ENCODE measurements at regions not wholly inside any gene's neighbourhood (a gene's known extent, or its start where the extent isn't known, plus 50 kb on each side); places are given as distances from the start of the nearest gene placed in this dataset.
"Not testable (repeated sequence)": the region's sequence is repeated elsewhere in the genome, so short reads cannot be mapped to it uniquely, and the experiment has no call there.

DNA sequence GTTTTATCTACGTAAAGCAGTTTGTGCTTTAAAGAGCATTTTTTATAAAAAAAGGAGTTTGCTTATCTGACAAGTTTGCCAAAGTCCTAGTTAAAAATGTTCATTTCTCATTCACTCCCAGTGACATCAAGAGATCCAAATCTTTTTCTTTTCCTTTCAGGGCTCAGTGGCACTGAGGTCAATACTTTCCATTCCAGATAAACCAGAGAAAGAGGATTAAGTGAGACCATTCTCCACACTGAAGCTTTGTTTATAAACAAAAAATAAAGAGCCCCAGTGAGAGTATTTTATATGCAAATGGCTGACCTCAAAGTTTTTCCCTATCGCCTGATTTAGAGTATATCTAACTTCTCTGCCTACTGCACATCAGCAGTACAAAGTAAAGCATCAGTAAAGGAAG, 199.8 kb downstream of the ALG10B start:
- H3K4me3 ChIP-seq (ENCODE audit: low read depth, low read length), result no peak overlapping the region
- DNase-seq (ENCODE audit: low read depth), result no peak
- TF ChIP-seq, protein P1, sequence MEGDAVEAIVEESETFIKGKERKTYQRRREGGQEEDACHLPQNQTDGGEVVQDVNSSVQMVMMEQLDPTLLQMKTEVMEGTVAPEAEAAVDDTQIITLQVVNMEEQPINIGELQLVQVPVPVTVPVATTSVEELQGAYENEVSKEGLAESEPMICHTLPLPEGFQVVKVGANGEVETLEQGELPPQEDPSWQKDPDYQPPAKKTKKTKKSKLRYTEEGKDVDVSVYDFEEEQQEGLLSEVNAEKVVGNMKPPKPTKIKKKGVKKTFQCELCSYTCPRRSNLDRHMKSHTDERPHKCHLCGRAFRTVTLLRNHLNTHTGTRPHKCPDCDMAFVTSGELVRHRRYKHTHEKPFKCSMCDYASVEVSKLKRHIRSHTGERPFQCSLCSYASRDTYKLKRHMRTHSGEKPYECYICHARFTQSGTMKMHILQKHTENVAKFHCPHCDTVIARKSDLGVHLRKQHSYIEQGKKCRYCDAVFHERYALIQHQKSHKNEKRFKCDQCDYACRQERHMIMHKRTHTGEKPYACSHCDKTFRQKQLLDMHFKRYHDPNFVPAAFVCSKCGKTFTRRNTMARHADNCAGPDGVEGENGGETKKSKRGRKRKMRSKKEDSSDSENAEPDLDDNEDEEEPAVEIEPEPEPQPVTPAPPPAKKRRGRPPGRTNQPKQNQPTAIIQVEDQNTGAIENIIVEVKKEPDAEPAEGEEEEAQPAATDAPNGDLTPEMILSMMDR (IDR thresholded peaks at IDR 0.05; ENCODE audit: low read depth, low read length), result no peak
- TF ChIP-seq POLR2A (IDR thresholded peaks at IDR 0.05; ENCODE audit: extremely low read depth, insufficient read length) (no peak), MYC (IDR thresholded peaks at IDR 0.05; ENCODE audit: low read depth, low read length) (no peak)
- TF ChIP-seq, protein P2, sequence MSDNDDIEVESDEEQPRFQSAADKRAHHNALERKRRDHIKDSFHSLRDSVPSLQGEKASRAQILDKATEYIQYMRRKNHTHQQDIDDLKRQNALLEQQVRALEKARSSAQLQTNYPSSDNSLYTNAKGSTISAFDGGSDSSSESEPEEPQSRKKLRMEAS (IDR thresholded peaks at IDR 0.05; ENCODE audit: low read depth, low read length), result no peak

DNA sequence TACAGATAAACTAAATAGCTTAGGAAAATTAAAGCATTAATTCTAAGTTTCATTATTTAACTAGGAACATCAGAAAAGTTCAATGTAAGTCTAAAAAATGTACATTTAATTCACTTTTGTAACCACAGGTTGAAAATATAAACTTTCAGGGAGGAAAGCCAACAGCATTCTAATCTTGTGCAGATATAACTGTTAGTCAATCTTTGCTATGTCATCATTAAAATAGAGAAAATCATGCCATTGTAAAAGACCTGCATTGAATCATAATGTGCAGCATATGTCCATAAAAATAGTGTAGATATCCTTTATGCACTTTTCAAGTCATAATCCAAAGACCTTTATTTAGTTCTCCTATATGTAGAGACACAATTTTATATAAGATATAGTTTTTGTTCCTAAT, 207.3 kb downstream of the ALG10B start:
- TF ChIP-seq MYC (IDR thresholded peaks at IDR 0.05; ENCODE audit: low read depth, low read length) (no peak), POLR2A (IDR thresholded peaks at IDR 0.05; ENCODE audit: extremely low read depth, insufficient read length) (no peak)
- TF ChIP-seq, protein P2 (IDR thresholded peaks at IDR 0.05; ENCODE audit: low read depth, low read length), result no peak
- TF ChIP-seq, protein P1 (IDR thresholded peaks at IDR 0.05; ENCODE audit: low read depth, low read length), result no peak
- no peak overlapping the region for H3K4me3 ChIP-seq (ENCODE audit: low read depth, low read length)

DNA sequence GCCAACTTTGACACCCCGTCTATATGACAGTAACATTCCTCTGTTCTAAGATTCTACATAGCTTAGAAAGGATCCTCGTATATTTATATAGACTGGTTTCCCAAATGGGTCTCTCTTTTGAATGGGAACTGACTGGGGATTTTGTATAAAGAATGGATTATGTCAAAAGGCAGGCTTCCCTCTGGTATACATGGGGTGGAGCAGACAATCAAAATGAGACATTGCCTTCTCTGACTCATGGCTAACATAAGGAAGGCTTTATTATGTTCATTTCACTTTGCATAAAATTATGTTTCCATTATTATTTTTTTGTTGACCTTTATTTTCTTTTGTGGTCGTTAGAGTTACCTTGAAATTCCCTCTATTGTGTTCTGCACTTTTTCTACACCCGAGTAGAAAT, 211.1 kb downstream of the ALG10B start:
- no peak for TF ChIP-seq MYC (IDR thresholded peaks at IDR 0.05; ENCODE audit: low read depth, low read length)
- no peak for TF ChIP-seq POLR2A (IDR thresholded peaks at IDR 0.05; ENCODE audit: extremely low read depth, insufficient read length)
- TF ChIP-seq, protein P2 (IDR thresholded peaks at IDR 0.05; ENCODE audit: low read depth, low read length), result no peak
- TF ChIP-seq, protein P1 (IDR thresholded peaks at IDR 0.05; ENCODE audit: low read depth, low read length), result no peak
- DNase-seq (ENCODE audit: low read depth), result no peak

More for the DNA sequence above, 207.3 kb downstream of the ALG10B start:
- no peak for DNase-seq (ENCODE audit: low read depth)

DNA sequence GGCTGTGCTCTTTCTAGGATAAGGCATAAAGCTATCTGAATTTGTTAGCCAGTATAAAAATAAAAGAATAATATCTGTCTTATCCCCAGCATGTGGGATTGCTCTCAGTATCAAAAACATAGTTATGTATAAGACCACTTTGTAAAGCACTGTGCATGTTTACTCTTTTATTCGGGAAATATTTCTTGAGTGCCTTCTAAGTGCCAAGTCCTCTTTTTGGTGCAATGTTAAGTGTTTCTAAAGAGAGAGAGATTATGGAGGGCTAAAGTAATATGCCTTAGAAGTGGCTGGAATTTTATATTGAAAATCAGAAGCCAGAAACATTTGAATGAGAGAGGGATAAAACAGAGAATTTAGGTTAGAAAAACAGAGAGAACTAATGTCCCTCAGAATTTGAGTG, 212.0 kb downstream of the ALG10B start:
- H3K4me3 ChIP-seq (ENCODE audit: low read depth, low read length), result no peak overlapping the region
- TF ChIP-seq, protein P2 (IDR thresholded peaks at IDR 0.05; ENCODE audit: low read depth, low read length), result no peak
- TF ChIP-seq, protein P1 (IDR thresholded peaks at IDR 0.05; ENCODE audit: low read depth, low read length), result no peak
- TF ChIP-seq MYC (IDR thresholded peaks at IDR 0.05; ENCODE audit: low read depth, low read length) (no peak), POLR2A (IDR thresholded peaks at IDR 0.05; ENCODE audit: extremely low read depth, insufficient read length) (no peak)
- no peak for DNase-seq (ENCODE audit: low read depth)

More for the DNA sequence above, 211.1 kb downstream of the ALG10B start:
- H3K4me3 ChIP-seq (ENCODE audit: low read depth, low read length), result no peak overlapping the region

DNA sequence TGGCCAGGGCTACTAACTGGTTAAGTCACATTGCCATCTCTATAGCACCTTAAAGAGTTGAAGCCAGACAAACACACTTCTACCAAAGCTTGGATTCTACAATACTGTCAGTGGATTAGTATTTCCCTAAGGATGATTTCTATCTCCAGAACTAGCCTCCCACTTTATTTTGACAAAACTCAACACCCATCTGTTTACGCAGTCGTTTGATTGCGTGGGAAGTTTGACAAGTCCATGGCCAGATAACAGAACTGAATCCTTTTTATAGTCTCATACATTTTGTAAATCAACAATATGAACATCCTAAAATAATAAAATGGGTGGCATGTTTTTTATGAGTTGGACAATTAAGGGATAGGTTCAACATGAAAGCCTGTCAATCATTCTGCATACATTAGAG, 212.7 kb downstream of the ALG10B start:
- H3K4me3 ChIP-seq (ENCODE audit: low read depth, low read length); DNase-seq (ENCODE audit: low read depth): not testable (repeated sequence)

DNA sequence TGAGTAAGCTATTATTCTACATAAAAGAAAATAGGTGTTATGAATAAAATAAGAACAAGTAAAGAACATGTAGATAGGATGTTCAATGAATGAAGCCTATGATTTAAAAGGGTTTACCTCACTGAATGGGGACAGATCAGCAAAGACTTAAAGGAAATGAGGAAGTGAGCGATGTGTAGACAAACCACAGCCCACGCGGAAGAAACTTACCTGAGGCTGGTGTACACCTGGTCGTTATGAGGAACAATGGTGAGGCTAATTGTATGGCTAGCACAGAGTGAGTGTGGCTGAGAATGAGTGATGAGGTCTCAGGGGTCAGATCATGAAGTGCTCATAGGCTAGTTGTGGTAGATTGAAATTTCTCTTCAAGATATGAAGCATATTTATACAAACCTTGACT, 221.7 kb downstream of the ALG10B start:
- TF ChIP-seq, protein P2 (IDR thresholded peaks at IDR 0.05; ENCODE audit: low read depth, low read length), result no peak
- TF ChIP-seq POLR2A (IDR thresholded peaks at IDR 0.05; ENCODE audit: extremely low read depth, insufficient read length), result no peak
- no peak for DNase-seq (ENCODE audit: low read depth)
- no peak overlapping the region for H3K4me3 ChIP-seq (ENCODE audit: low read depth, low read length)

GRCh38 chr12:38540156-38540555, 223.6 kb downstream of the ALG10B start:
- no peak for DNase-seq (ENCODE audit: low read depth)
- TF ChIP-seq, protein P1 (IDR thresholded peaks at IDR 0.05; ENCODE audit: low read depth, low read length), result no peak
- TF ChIP-seq, protein P2 (IDR thresholded peaks at IDR 0.05; ENCODE audit: low read depth, low read length), result no peak
- no peak for TF ChIP-seq POLR2A (IDR thresholded peaks at IDR 0.05; ENCODE audit: extremely low read depth, insufficient read length)
- TF ChIP-seq MYC (IDR thresholded peaks at IDR 0.05; ENCODE audit: low read depth, low read length), result no peak
- H3K4me3 ChIP-seq (ENCODE audit: low read depth, low read length), result no peak overlapping the region
